H9 (cell line): ENCODE measurements at regions not wholly inside any gene's neighbourhood (a gene's known extent, or its start where the extent isn't known, plus 50 kb on each side); places are given as distances from the start of the nearest gene placed in this dataset.

ENCODE experiments used
- DNase-seq: peaks from one replicate; pipeline ENCODE4 v3.0.0-alpha.2; 2017
- H2AFZ ChIP-seq: one replicate; pipeline ENCODE4 v1.6.1; 2013; ENCODE audit warnings: mild to moderate bottlenecking, low read length, control low read depth, moderate library complexity
- H2AK5ac ChIP-seq: 2 replicates; pipeline ENCODE4 v1.6.1; 2013; ENCODE audit warnings: low read length, control low read depth, mixed read lengths; ENCODE audit not compliant: insufficient read length
- H2BK120ac ChIP-seq: one replicate; pipeline ENCODE4 v1.6.1; 2013; ENCODE audit warnings: low read depth, mild to moderate bottlenecking, low read length, control low read depth, inconsistent platforms; ENCODE audit not compliant: poor library complexity, severe bottlenecking
- H2BK12ac ChIP-seq: 2 replicates; pipeline ENCODE4 v1.6.1; 2013; ENCODE audit warnings: low read length, control low read depth, mixed read lengths, low read depth; ENCODE audit not compliant: insufficient read length
- H2BK15ac ChIP-seq: 2 replicates; pipeline ENCODE4 v1.6.1; 2013; ENCODE audit warnings: low read depth, low read length, control low read depth
- H2BK20ac ChIP-seq: one replicate; pipeline ENCODE4 v1.6.1; 2013; ENCODE audit warnings: low read depth, mild to moderate bottlenecking, low read length, control low read depth, inconsistent platforms; ENCODE audit not compliant: poor library complexity, severe bottlenecking
- H2BK5ac ChIP-seq: 2 replicates; pipeline ENCODE4 v1.6.1; 2013; ENCODE audit warnings: low read length, control low read depth, mixed read lengths; ENCODE audit not compliant: insufficient read length
- H3K14ac ChIP-seq: 2 replicates; pipeline ENCODE4 v1.6.1; 2013; ENCODE audit warnings: low read length, control low read depth; ENCODE audit not compliant: insufficient read depth
- H3K18ac ChIP-seq: 2 replicates; pipeline ENCODE4 v1.6.1; 2013; ENCODE audit warnings: low read depth, mild to moderate bottlenecking, mixed read lengths, low read length, control low read depth; ENCODE audit not compliant: insufficient read length
- H3K23ac ChIP-seq: 2 replicates; pipeline ENCODE4 v1.6.1; 2013; ENCODE audit warnings: low read length, control low read depth, mixed read lengths, low read depth; ENCODE audit not compliant: insufficient read length
- H3K23me2 ChIP-seq: 2 replicates; pipeline ENCODE4 v1.6.1; 2013; ENCODE audit warnings: low read depth, mild to moderate bottlenecking, mixed read lengths, low read length, control low read depth; ENCODE audit not compliant: insufficient read length, poor library complexity, severe bottlenecking
- H3K27ac ChIP-seq: 2 replicates; pipeline ENCODE4 v1.5.1; 2013; ENCODE audit warnings: low read length, control low read depth, mixed read lengths, low read depth; ENCODE audit not compliant: insufficient read length
- H3K27me3 ChIP-seq: 2 replicates; pipeline ENCODE4 v1.6.1; 2013; ENCODE audit warnings: low read length, control low read depth, inconsistent platforms; ENCODE audit not compliant: insufficient read depth
- H3K4ac ChIP-seq: 2 replicates; pipeline ENCODE4 v1.6.1; 2013; ENCODE audit warnings: low read depth, mild to moderate bottlenecking, control low read depth, inconsistent platforms, low read length, moderate library complexity
- H3K4me1 ChIP-seq: 2 replicates; pipeline ENCODE4 v1.6.1; 2013; ENCODE audit warnings: low read length, control low read depth, inconsistent platforms; ENCODE audit not compliant: insufficient read depth
- H3K4me2 ChIP-seq: 2 replicates; pipeline ENCODE4 v1.6.1; 2013; ENCODE audit warnings: low read length, control low read depth, mixed read lengths; ENCODE audit not compliant: insufficient read length, insufficient read depth
- H3K56ac ChIP-seq: 2 replicates; pipeline ENCODE4 v1.6.1; 2013; ENCODE audit warnings: low read depth, mild to moderate bottlenecking, mixed read lengths, low read length, control low read depth; ENCODE audit not compliant: insufficient read length
- H3K79me1 ChIP-seq: 2 replicates; pipeline ENCODE4 v1.6.1; 2013; ENCODE audit warnings: low read depth, mild to moderate bottlenecking, moderate library complexity, low read length, control low read depth, inconsistent platforms; ENCODE audit not compliant: insufficient read depth, poor library complexity, severe bottlenecking
- H3K79me2 ChIP-seq: 2 replicates; pipeline ENCODE4 v1.6.1; 2013; ENCODE audit warnings: low read length, control low read depth, inconsistent platforms; ENCODE audit not compliant: insufficient read depth
- H3K9ac ChIP-seq: 2 replicates; pipeline ENCODE4 v1.6.1; 2013; ENCODE audit warnings: low read length, control low read depth, mixed read lengths; ENCODE audit not compliant: insufficient read length; ENCODE audit errors: extremely low read depth
- H3K9me3 ChIP-seq: one replicate; pipeline ENCODE4 v1.6.1; 2013; ENCODE audit warnings: low read depth, low read length, inconsistent platforms; ENCODE audit not compliant: control insufficient read depth
- H3T11ph ChIP-seq: one replicate; pipeline ENCODE4 v1.6.1; 2013; ENCODE audit warnings: mild to moderate bottlenecking, low read length, control low read depth, inconsistent platforms
- H4K20me1 ChIP-seq: one replicate; pipeline ENCODE4 v1.6.1; 2013; ENCODE audit not compliant: control insufficient read depth, insufficient read length, insufficient read depth
- H4K5ac ChIP-seq: 2 replicates; pipeline ENCODE4 v1.6.1; 2013; ENCODE audit warnings: low read depth, mild to moderate bottlenecking, mixed read lengths, low read length, control low read depth; ENCODE audit not compliant: insufficient read length
- H4K8ac ChIP-seq: replicated peaks from 2 replicates; pipeline ENCODE4 v1.6.1; 2013; ENCODE audit warnings: low read length, control low read depth, mixed read lengths, low read depth; ENCODE audit not compliant: insufficient read length
- H4K91ac ChIP-seq: 2 replicates; pipeline ENCODE4 v1.6.1; 2013; ENCODE audit warnings: low read depth, mild to moderate bottlenecking, moderate library complexity, mixed read lengths, low read length, control low read depth; ENCODE audit not compliant: insufficient read length
- H3K27ac Mint-ChIP-seq, 3 experiments: 2 replicates in 2 of 3; 3 replicates in 1 of 3; pipeline ENCODE4 v1.8.0; 2020 to 2021; ENCODE audit warnings: mixed read lengths in 3 of 3, mild to moderate bottlenecking in 1 of 3, moderate library complexity in 1 of 3
- H3K27me3 Mint-ChIP-seq: 2 replicates; pipeline ENCODE4 v1.8.0; 2021; ENCODE audit warnings: low read depth, mild to moderate bottlenecking, moderate library complexity, mixed read lengths
- H3K36me3 Mint-ChIP-seq, 3 experiments: 2 replicates in 2 of 3; 3 replicates in 1 of 3; pipeline ENCODE4 v1.8.0; 2020 to 2021; ENCODE audit warnings: low read depth in 3 of 3, mixed read lengths in 3 of 3; ENCODE audit not compliant: insufficient read depth in 1 of 3
- H3K4me1 Mint-ChIP-seq, 2 experiments: 2 replicates each; pipeline ENCODE4 v1.8.0; 2020; ENCODE audit warnings: mixed read lengths in 2 of 2
- H3K4me3 Mint-ChIP-seq, 2 experiments: 2 replicates in 1 of 2; 3 replicates in 1 of 2; pipeline ENCODE4 v1.8.0; 2020 to 2021; ENCODE audit warnings: mild to moderate bottlenecking in 2 of 2, mixed read lengths in 2 of 2, moderate library complexity in 1 of 2
- H3K9me3 Mint-ChIP-seq, 2 experiments: 2 replicates in 1 of 2; 3 replicates in 1 of 2; pipeline ENCODE4 v1.8.0; 2020; ENCODE audit warnings: mild to moderate bottlenecking in 2 of 2, mixed read lengths in 2 of 2, moderate library complexity in 1 of 2
- TF ChIP-seq, protein P1 (sequence below): fragments of 200-600 bp; sonication (generic); conservative IDR thresholded peaks from 3 replicates; pipeline ENCODE4 v1.8.0; 2021; ENCODE audit warnings: antibody characterized with exemption, mild to moderate bottlenecking

DNA sequence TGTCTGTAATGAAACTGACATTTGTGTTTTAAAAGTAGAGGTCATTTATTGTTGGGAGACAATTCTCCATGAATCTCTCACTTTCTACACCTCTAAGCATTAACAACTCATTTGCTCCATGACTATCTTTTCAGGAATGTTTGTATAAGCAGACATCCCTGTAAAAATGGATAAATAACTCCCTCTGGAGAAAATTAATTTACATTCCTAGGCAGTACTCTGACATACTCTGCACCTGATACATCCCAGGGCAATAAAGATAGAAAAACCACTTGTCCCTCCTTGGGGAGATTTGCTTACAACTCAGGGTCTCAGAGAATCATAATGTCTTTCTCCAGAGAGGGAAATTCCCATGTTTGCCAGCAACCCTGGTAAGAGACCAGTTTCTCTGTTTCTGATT is 1037.7 kb upstream of the SLC39A10 start:
- Mint-ChIP-seq H3K36me3 (no peaks in the 10 kb centered on the region), H3K4me1 (no peaks in the 10 kb centered on the region)

More for the DNA sequence above, 1037.7 kb upstream of the SLC39A10 start:
- Histone ChIP-seq H4K8ac (no peak overlapping the region), H3K79me1 (no peaks in the 10 kb centered on the region), H3K23ac (no peak overlapping the region), H3K9ac (no peak overlapping the region), H3K27me3 (no peaks in the 10 kb centered on the region), H3K27ac (no peak overlapping the region), H3K18ac (no peak overlapping the region), H2AFZ (no peak overlapping the region), H2AK5ac (no peak overlapping the region), H4K91ac (no peak overlapping the region), H2BK5ac (no peak overlapping the region), H2BK12ac (no peak overlapping the region), H3K4ac (no peak overlapping the region), H4K5ac (no peak overlapping the region), H3T11ph (no peak overlapping the region), H2BK120ac (no peak overlapping the region), H2BK20ac (no peak overlapping the region), H3K23me2 (no peaks in the 10 kb centered on the region), H3K4me1 (no peaks in the 10 kb centered on the region), H2BK15ac (no peak overlapping the region), H3K9me3 (no peaks in the 10 kb centered on the region), H3K56ac (no peak overlapping the region), H3K4me2 (no peak overlapping the region), H3K79me2 (no peaks in the 10 kb centered on the region), H3K14ac (no peak overlapping the region), H4K20me1 (no peaks in the 10 kb centered on the region)
- Mint-ChIP-seq H3K27me3 (no peaks in the 10 kb centered on the region), H3K27ac (no peak overlapping the region), H3K4me3 (no peak overlapping the region), H3K9me3 (no peaks in the 10 kb centered on the region; a peak in 1 of 5 replicates)
- TF ChIP-seq, protein P1, sequence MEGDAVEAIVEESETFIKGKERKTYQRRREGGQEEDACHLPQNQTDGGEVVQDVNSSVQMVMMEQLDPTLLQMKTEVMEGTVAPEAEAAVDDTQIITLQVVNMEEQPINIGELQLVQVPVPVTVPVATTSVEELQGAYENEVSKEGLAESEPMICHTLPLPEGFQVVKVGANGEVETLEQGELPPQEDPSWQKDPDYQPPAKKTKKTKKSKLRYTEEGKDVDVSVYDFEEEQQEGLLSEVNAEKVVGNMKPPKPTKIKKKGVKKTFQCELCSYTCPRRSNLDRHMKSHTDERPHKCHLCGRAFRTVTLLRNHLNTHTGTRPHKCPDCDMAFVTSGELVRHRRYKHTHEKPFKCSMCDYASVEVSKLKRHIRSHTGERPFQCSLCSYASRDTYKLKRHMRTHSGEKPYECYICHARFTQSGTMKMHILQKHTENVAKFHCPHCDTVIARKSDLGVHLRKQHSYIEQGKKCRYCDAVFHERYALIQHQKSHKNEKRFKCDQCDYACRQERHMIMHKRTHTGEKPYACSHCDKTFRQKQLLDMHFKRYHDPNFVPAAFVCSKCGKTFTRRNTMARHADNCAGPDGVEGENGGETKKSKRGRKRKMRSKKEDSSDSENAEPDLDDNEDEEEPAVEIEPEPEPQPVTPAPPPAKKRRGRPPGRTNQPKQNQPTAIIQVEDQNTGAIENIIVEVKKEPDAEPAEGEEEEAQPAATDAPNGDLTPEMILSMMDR, result no peak
- DNase-seq, result no peak
